AG04449 (cell line): ENCODE measurements at regions not wholly inside any gene's neighbourhood (a gene's known extent, or its start where the extent isn't known, plus 50 kb on each side); places are given as distances from the start of the nearest gene placed in this dataset.
"Not testable (repeated sequence)": the region's sequence is repeated elsewhere in the genome, so short reads cannot be mapped to it uniquely, and the experiment has no call there.

Experiments
- CTCF ChIA-PET: fragments of 350-600 bp; formaldehyde crosslinking; extraction: SDS; loops from one replicate; lab custom pipeline; 2021; ENCODE audit warnings: antibody characterized with exemption; lab: Yijun Ruan, JAX
- POLR2A ChIA-PET: fragments of 400-600, 350-600 bp; formaldehyde crosslinking; extraction: SDS; loops from one replicate; lab custom pipeline; 2020; ENCODE audit warnings: antibody characterized with exemption, inconsistent platforms; lab: Yijun Ruan, JAX
- DNase-seq: peaks from one replicate; pipeline ENCODE4 v3.0.0-alpha.2; 2010; ENCODE audit warnings: low read depth, low spot score
- H3K4me3 ChIP-seq: 2 replicates; pipeline ENCODE4 v1.5.1; 2011; ENCODE audit warnings: low read depth, mild to moderate bottlenecking, control low read depth, low read length
- TF ChIP-seq, protein P1 (sequence below): IDR thresholded peaks from one replicate; pipeline ENCODE4 v1.5.1; 2011; ENCODE audit warnings: mild to moderate bottlenecking, moderate library complexity, low read length, control low read depth, inconsistent platforms; ENCODE audit not compliant: insufficient read depth; ENCODE audit errors: missing control alignments

DNA sequence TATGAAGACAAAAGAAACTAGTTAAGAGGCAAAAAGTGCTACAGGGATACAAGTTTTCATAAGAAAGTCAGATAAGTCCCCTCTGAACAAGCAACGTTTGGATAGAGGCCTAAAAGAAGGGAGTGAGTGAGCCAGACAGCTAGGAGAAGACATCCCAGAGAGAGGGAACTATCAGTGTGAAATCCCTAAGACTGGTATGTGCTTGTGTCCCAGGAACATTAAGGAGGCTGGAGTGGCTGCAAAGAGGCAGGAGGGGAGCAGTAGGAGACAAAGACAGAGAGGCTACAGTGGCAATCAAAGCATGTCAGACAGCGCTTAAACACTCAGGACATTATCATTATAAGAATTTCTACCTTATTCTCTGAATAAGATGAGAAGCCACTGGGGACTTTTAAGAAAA lies 139.1 kb upstream of the STK32A start:
- ChIA-PET CTCF (interaction anchor here (7.5 kb wide), 1 partner anchor 93 kb away, joined by 155 read pairs; no protein-coding TSS in a partner anchor), POLR2A (no interaction called here)

DNA sequence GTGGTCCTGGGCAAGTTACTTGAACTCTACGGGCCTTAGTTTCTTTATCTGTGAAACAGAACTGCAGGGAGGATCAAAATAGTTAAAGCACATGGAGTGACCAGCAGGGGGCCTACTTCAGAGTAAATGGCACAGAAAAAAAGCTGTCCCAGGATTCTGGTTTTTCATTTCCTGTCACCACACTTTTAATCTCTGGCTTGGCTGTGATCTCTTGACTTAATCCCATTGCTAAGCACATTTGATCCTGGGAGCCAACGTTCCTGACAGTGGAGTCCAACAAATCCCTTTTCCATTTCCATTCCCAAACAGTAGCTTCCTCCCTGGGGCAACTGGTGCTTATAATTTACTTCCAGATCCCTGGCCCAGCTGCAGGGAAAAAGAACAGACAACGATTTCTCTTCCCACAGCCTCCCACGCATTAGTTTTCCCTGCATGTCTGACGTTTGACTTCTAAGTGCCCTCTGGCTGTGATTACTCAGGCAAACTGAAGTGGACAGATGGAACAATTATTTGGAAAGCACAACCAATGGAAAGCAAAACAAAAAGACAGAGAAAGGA lies 136.5 kb upstream of the STK32A start:
- no peak for DNase-seq
- no peak overlapping the region for H3K4me3 ChIP-seq
- POLR2A ChIA-PET: interaction anchor here (0.7 kb wide), 2 partner anchors 136 to 157 kb away, joined by 3 read pairs; partner anchors contain the start of gene STK32A
- CTCF ChIA-PET: interaction anchor here (0.6 to 7.5 kb wide), 17 partner anchors 10 to 565 kb away, joined by 3 to 155 read pairs (median 4); no protein-coding TSS in a partner anchor
- TF ChIP-seq, protein P1, sequence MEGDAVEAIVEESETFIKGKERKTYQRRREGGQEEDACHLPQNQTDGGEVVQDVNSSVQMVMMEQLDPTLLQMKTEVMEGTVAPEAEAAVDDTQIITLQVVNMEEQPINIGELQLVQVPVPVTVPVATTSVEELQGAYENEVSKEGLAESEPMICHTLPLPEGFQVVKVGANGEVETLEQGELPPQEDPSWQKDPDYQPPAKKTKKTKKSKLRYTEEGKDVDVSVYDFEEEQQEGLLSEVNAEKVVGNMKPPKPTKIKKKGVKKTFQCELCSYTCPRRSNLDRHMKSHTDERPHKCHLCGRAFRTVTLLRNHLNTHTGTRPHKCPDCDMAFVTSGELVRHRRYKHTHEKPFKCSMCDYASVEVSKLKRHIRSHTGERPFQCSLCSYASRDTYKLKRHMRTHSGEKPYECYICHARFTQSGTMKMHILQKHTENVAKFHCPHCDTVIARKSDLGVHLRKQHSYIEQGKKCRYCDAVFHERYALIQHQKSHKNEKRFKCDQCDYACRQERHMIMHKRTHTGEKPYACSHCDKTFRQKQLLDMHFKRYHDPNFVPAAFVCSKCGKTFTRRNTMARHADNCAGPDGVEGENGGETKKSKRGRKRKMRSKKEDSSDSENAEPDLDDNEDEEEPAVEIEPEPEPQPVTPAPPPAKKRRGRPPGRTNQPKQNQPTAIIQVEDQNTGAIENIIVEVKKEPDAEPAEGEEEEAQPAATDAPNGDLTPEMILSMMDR: peak; percentile 24

More for the DNA sequence above, 139.1 kb upstream of the STK32A start:
- no peak for DNase-seq
- TF ChIP-seq, protein P1: no peak
- no peak overlapping the region for H3K4me3 ChIP-seq

DNA sequence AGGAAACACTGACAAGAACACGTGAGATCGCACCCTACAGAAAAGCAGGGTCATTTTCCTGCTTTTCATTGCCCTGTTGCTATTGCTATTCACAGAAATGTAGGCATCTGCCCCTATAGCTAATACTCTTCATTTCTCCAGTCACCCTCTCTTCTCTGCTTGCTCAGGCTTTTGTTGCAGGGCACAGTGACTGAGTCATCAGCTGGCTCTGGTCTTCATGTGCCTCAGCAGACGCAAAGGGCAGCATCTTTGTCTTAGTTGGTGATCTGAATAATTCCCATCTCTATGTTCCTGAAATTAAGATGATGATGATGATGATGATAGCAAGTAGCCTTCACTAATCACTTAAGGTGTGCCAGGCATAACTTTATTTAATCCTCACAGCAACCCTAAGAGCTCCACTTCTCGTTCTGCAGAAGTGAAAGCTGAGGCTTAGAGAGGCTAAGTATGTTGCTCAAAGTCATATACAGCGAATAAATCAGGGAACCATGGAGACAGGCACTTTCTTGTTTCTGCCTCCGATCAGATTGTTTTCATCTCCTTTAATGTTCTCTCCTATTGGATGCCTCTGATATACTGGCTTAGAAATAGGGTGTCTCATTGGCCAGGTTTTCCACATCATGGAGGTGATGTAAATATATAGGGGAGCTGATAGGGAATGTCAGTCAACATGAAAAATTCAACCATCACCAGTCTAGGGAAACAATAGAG lies 133.0 kb upstream of the STK32A start:
- no peak for DNase-seq
- ChIA-PET POLR2A (no interaction called here), CTCF (interaction anchor here (1.1 to 7.5 kb wide), 2 partner anchors 87 to 476 kb away, joined by 3 to 155 read pairs; no protein-coding TSS in a partner anchor)
- no peak overlapping the region for H3K4me3 ChIP-seq
- TF ChIP-seq, protein P1: no peak

DNA sequence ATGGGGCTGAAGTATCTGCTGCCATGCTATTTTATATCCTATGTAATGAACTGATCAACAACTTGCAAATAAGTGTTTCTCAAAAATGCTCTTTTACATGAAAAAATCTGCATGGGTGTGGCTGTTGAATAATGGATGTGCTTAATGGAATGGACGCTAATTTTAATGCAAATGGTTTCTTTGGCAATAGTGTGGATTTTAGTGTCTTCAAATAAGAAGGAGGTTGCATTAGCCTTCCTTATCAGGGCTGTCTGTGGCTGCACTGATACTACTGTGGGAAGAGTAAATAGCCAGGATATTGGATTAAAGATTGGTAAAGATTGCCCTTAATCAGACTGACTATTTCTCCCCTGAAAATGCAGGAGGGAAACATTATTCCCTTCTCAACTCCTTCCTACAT lies 121.9 kb upstream of the STK32A start:
- TF ChIP-seq, protein P1: no peak
- DNase-seq: no peak
- H3K4me3 ChIP-seq: no peak overlapping the region
- CTCF ChIA-PET: interaction anchor here (2.1 kb wide), 1 partner anchor 15 kb away, joined by 8 read pairs; no protein-coding TSS in a partner anchor
- POLR2A ChIA-PET: no interaction called here

DNA sequence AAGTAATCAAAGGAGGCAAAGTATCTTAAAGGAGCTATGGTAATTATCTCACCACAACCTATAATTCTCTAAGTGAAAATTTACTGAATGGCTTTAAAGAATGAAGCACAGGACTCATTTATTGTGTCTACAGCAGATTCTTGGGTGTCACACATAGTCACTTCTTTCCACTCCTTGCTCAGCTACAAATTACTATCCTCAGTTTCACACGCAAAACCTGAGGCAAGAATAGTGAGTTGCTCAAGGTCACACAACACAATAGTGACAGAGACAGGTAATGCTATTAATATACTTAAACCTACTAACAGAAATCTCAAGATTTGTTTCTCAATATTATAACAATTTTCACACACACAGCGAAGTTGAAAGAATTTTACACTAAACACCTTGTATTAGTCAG lies 120.9 kb upstream of the STK32A start:
- H3K4me3 ChIP-seq: no peak overlapping the region
- no peak for DNase-seq
- TF ChIP-seq, protein P1: no peak
- ChIA-PET POLR2A (no interaction called here), CTCF (no interaction called here)

DNA sequence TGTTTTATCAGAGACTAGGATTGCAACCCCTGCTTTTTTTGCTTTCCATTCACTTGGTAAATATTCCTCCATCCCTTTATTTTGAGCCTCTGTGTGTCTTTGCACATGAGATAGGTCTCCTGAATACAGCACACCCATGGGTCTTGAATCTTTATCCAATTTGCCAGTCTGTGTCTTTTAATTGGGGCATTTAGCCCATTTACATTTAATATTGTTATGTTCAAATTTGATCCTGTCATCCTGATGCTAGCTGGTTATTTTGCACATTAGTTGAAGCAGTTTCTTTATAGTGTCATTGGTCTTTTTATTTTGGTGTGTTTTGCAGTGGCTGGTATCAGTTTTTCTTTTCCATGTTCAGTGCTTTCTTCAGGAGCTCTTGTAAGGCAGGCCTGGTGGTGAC lies 95.1 kb upstream of the STK32A start:
- DNase-seq, POLR2A ChIA-PET, CTCF ChIA-PET: not testable (repeated sequence)

More for the DNA sequence above, 95.1 kb upstream of the STK32A start:
- not testable (repeated sequence) for H3K4me3 ChIP-seq
